Kidney (tissue), 13 donors: ENCODE measurements at regions not wholly inside any gene's neighbourhood (a gene's known extent, or its start where the extent isn't known, plus 50 kb on each side); places are given as distances from the start of the nearest gene placed in this dataset.

Source experiments
- DNase-seq, 5 donors: peaks; one replicate each; pipeline ENCODE4 v3.0.0-alpha.2; 2013 to 2020
- FAIRE-seq: peaks from 2 replicates; lab custom pipeline; 2012; peaks lifted over from hg19 to GRCh38; lab: Jason Lieb, UNC
- H3K27ac ChIP-seq, 2 donors: one replicate each; pipeline ENCODE4 v1.7.0; 2013; ENCODE audit warnings: low read depth in 2 of 2, low read length in 2 of 2, inconsistent platforms in 1 of 2
- H3K27me3 ChIP-seq: one replicate; pipeline ENCODE4 v1.7.1; 2013; ENCODE audit warnings: low read length, inconsistent platforms; ENCODE audit not compliant: control insufficient read depth, insufficient read depth
- H3K36me3 ChIP-seq, 3 donors: one replicate each; pipeline versions ENCODE4 v1.7.0 to v1.7.1; 2013; ENCODE audit warnings: low read length in 3 of 3, control low read depth in 1 of 3, inconsistent platforms in 1 of 3; ENCODE audit not compliant: insufficient read depth in 3 of 3, control insufficient read depth in 2 of 3
- H3K4me1 ChIP-seq, 3 donors: one replicate each; pipeline versions ENCODE4 v1.7.0 to v1.7.1; 2013; ENCODE audit warnings: low read length in 3 of 3, inconsistent platforms in 1 of 3, low read depth in 1 of 3; ENCODE audit not compliant: control insufficient read depth in 2 of 3, insufficient read depth in 2 of 3
- H3K4me3 ChIP-seq, 3 donors: one replicate each; pipeline versions ENCODE4 v1.7.0 to v1.8.1; 2013; ENCODE audit warnings: low read length in 3 of 3, control low read depth in 1 of 3, inconsistent platforms in 1 of 3
- H3K9ac ChIP-seq, 3 donors: one replicate each; pipeline versions ENCODE4 v1.7.0 to v1.7.1; 2013; ENCODE audit warnings: low read length in 3 of 3, control low read depth in 1 of 3, inconsistent platforms in 1 of 3
- H3K9me3 ChIP-seq, 3 donors: one replicate each; pipeline versions ENCODE4 v1.7.0 to v1.7.1; 2013; ENCODE audit warnings: low read length in 3 of 3, control low read depth in 1 of 3, inconsistent platforms in 1 of 3; ENCODE audit not compliant: control insufficient read depth in 2 of 3, insufficient read depth in 1 of 3
- CTCF ChIP-seq: IDR thresholded peaks from 3 replicates; pipeline ENCODE4 v1.5.1; 2012; ENCODE audit warnings: mild to moderate bottlenecking, moderate library complexity, borderline replicate concordance; ENCODE audit not compliant: insufficient read depth; ENCODE audit errors: extremely low read depth
- intact Hi-C: fragments of 100-400 bp; cut with DNase I; formaldehyde crosslinking; loops from one replicate; pipeline ENCODE4 v1.11.1; 2022
- donor health status: control.
- donor health status: control.
- donor health status: control.
- donor health status: control.
- donor health status: control.
- donor health status: DM: yes; HTN: yes; CAD: no.
- donor health status: Normal renal cell carcinoma (clear cell type).

DNA sequence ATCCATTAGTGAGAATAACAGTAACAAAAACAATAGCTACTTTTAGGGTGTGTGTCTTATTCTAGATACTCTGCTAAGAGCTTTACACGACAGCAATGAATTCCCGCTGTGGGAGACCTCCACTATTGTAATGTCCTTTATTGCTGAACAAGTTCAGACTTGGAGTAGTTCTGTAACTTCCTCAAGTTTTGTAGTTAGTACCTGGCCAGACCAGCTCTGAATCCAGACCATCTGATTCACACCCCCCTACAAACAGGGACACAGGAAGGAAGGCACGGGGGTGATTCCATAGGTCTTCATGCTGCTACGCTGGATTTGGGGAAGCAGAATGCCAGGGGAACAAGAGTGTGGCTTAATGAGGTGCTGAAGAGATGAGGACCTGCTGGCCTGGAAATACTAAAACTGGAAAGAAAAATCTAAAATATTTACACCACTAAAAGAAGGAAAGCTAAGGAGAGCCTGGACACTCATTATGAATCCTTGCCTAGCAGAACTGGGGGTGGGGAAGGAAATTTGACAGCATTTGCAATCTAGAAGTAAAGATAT, 194.6 kb upstream of the TMEM72 start:
- H3K9me3 ChIP-seq: peaks cover 0 to 8% (median 0%) of the 10 kb centered on the region in 3 donors
- intact Hi-C loops: no loop called here

GRCh38 chr10:44723082-44723481, 188.1 kb upstream of the TMEM72 start:
- peaks cover 0 to 8% (median 0%) of the 10 kb centered on the region in 3 donors for H3K9me3 ChIP-seq
- peaks cover 0 to 8% (median 6%) of the 10 kb centered on the region in 3 donors for H3K4me1 ChIP-seq
- no peak for TF ChIP-seq CTCF
- DNase-seq (no peak), FAIRE-seq (no peak)
- intact Hi-C loops: no loop called here
- H3K27ac ChIP-seq: no peak overlapping the region
- no peak overlapping the region for H3K4me3 ChIP-seq
- H3K27me3 ChIP-seq: no peaks in the 10 kb centered on the region
- no peaks in the 10 kb centered on the region for H3K36me3 ChIP-seq
- H3K9ac ChIP-seq: no peak overlapping the region

More for the DNA sequence above, 194.6 kb upstream of the TMEM72 start:
- Histone ChIP-seq H3K36me3 (no peaks in the 10 kb centered on the region), H3K4me1 (peaks cover 0 to 2% (median 0%) of the 10 kb centered on the region in 3 donors), H3K27ac (no peak overlapping the region), H3K9ac (no peak overlapping the region), H3K27me3 (no peaks in the 10 kb centered on the region), H3K4me3 (no peak overlapping the region)
- FAIRE-seq: no peak
- TF ChIP-seq CTCF: no peak
- DNase-seq: no peak

- Histone ChIP-seq H3K4me3 (no peak overlapping the region), H3K4me1 (peaks cover 0 to 8% (median 6%) of the 10 kb centered on the region in 3 donors), H3K27me3 (no peaks in the 10 kb centered on the region), H3K36me3 (no peaks in the 10 kb centered on the region), H3K9me3 (peaks cover 0 to 6% (median 0%) of the 10 kb centered on the region in 3 donors), H3K27ac (no peak overlapping the region), H3K9ac (no peak overlapping the region)
- FAIRE-seq (no peak), DNase-seq (no peak)
- intact Hi-C loops: no loop called here
- TF ChIP-seq CTCF: no peak
Observed at GRCh38 chr10:44723619-44724325, 187.4 kb upstream of the TMEM72 start.
